C4-2B (cell line): ENCODE measurements at regions not wholly inside any gene's neighbourhood (a gene's known extent, or its start where the extent isn't known, plus 50 kb on each side); places are given as distances from the start of the nearest gene placed in this dataset.
"Not testable (repeated sequence)": the region's sequence is repeated elsewhere in the genome, so short reads cannot be mapped to it uniquely, and the experiment has no call there.

Source experiments
- ZFX ChIP-seq: fragments of 450-650 bp; IDR thresholded peaks from 2 replicates; pipeline ENCODE4 v1.6.1; 2017
- TF ChIP-seq, protein P1 (sequence below): fragments of 450-650 bp; conservative IDR thresholded peaks from 2 replicates; pipeline ENCODE4 v1.5.1; 2017; ENCODE audit warnings: mild to moderate bottlenecking

DNA sequence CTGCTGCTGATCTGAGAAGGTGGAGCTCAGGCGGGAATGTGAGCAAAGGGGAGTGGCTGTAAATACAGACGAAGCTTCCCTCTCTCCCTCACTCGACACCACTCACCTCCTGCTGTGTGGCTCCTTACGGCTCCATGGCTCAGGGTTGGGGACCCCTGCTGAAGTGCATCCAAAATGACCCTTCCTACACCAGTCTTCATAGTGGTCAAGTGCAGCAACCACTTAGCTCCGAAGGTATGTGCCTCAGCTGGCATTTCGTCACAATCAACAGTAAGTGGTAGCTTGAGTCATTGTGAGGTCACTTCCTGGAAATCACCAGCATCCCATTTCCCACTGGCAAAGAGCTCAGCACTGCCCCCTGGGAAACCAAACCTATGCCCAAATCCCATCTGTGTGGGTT lies 76.4 kb upstream of the COBL start:
- TF ChIP-seq, protein P1, sequence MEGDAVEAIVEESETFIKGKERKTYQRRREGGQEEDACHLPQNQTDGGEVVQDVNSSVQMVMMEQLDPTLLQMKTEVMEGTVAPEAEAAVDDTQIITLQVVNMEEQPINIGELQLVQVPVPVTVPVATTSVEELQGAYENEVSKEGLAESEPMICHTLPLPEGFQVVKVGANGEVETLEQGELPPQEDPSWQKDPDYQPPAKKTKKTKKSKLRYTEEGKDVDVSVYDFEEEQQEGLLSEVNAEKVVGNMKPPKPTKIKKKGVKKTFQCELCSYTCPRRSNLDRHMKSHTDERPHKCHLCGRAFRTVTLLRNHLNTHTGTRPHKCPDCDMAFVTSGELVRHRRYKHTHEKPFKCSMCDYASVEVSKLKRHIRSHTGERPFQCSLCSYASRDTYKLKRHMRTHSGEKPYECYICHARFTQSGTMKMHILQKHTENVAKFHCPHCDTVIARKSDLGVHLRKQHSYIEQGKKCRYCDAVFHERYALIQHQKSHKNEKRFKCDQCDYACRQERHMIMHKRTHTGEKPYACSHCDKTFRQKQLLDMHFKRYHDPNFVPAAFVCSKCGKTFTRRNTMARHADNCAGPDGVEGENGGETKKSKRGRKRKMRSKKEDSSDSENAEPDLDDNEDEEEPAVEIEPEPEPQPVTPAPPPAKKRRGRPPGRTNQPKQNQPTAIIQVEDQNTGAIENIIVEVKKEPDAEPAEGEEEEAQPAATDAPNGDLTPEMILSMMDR = not testable (repeated sequence)
- TF ChIP-seq ZFX = not testable (repeated sequence)
